Hepatocyte (in vitro differentiated cells): ENCODE measurements at regions not wholly inside any gene's neighbourhood (a gene's known extent, or its start where the extent isn't known, plus 50 kb on each side); places are given as distances from the start of the nearest gene placed in this dataset.

ENCODE experiments used
- CTCF ChIP-seq: fragments of 200-600 bp; sonication (generic); IDR thresholded peaks from 2 replicates; pipeline ENCODE4 v1.5.1; 2016; ENCODE audit warnings: antibody characterized with exemption, mild to moderate bottlenecking; ENCODE audit not compliant: poor library complexity
- EZH2 ChIP-seq: fragments of 200-600 bp; sonication (generic); IDR thresholded peaks from 2 replicates; pipeline ENCODE4 v1.6.1; 2016; ENCODE audit warnings: antibody characterized with exemption, mild to moderate bottlenecking, borderline replicate concordance
- EZH2phosphoT487 ChIP-seq: fragments of 200-600 bp; sonication (generic); IDR thresholded peaks from one replicate; pipeline ENCODE4 v1.6.1; 2018; ENCODE audit warnings: antibody characterized with exemption, mild to moderate bottlenecking, low read depth, moderate library complexity; ENCODE audit not compliant: unreplicated experiment, severe bottlenecking

- TF ChIP-seq CTCF (no peak), EZH2 (no peak), EZH2phosphoT487 (no peak)
These were observed 243.8 kb downstream of the MATN1 start for GRCh38 chr1:30479575-30479974.
